ENCODE measurements at regions not wholly inside any gene's neighbourhood (a gene's known extent, or its start where the extent isn't known, plus 50 kb on each side); places are given as distances from the start of the nearest gene placed in this dataset.

DNA sequence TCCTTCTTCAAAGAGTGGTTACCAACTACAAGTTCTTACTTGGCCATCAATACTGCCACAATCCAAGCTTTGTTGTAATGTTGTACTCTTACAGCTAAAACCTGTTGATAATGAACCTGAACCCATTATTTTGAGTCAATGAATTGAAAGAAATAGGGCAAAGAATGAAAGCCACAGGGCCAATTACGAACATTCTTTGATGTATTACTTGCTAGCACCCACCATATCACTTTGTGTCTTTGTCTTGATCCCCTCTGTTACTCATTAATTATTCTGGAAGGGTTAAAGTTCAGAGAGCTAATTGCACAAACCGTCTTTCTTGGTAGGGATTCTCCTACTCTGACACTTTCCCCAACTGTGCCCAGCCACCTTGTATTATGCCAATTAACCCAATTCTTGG lies 53.2 kb upstream of the TFEC start:
- no peak for DNase-seq (ENCODE audit: low spot score)

DNA sequence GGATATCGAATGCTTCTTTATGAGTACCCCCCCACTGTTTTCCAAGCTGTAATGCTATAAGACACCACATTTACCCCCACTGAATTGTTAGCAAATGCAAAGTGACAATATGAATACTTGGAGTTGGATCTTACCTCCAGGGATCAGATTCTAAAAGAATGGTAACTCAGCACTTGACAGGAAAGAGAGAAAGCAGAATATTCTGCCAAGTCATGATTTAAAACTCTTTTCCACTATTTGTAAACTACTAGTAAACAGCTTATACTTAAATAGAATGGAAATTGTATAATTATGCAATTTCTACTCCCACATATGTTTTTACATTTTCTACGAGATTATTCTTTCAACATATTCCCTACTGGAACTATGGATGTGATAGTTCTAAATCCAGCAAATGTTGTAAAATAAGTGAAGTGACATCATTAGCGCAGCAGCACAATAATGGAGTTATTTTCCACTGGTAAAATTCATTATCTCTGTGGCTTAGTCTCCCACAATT lies 56.0 kb upstream of the TFEC start:
- no peak for DNase-seq (ENCODE audit: low spot score)

- no peak for DNase-seq (ENCODE audit: low spot score)
Measured at GRCh38 chr7:116087291-116087690, 56.7 kb upstream of the TFEC start.

- no peak for DNase-seq (ENCODE audit: low spot score)
Measured at GRCh38 chr7:116087984-116088383, 57.4 kb upstream of the TFEC start.

DNA sequence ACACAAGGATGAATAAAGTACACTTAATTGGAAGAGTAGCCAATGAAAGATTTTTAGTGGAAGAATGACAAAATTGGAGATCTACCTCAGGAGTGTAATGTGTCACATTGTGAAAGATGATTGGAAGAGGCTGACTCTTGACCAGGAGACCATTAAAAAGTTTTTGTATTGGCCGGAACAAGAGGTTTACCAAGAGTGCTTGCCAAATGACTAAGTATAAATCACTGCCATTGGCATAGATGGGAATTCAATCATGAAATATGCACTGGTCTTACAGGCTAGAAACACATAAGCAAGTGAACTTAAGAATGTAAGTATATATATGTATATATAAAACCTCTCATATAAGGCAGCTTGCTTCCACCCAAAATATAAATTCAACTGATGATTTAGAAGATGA lies 58.7 kb upstream of the TFEC start:
- no peak for DNase-seq (ENCODE audit: low spot score)

GRCh38 chr7:116093516-116094301 lies 63.1 kb upstream of the TFEC start:
- no peak for DNase-seq (ENCODE audit: low spot score)

- no peak for DNase-seq (ENCODE audit: low spot score)
Measured at GRCh38 chr7:116095396-116095795, 64.8 kb upstream of the TFEC start.

GRCh38 chr7:116097365-116098009 lies 66.9 kb upstream of the TFEC start:
- no peak for DNase-seq (ENCODE audit: low spot score)

- DNase-seq (ENCODE audit: low spot score) = no peak
Measured at GRCh38 chr7:116098175-116098574, 67.6 kb upstream of the TFEC start.

DNA sequence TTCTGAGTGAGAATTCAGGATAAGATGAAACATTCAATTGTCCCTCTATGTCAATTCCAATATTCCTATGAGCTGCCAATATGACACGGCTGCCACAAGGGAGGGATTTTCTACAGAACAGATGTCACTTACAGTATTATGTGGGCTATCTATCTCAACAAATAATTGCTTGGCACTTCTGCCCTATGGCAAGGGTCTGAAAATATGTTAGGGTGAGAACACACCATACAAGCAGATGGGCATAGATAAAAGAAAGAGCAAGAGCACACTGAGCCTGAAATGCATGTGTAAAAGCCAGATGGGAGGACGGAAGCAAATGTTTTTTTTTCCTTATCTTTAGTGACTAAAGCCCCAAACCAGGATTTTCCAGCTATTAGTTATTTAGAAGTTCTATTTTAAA lies 70.1 kb upstream of the TFEC start:
- DNase-seq (ENCODE audit: low spot score) = no peak

GRCh38 chr7:116101704-116102103 lies 71.1 kb upstream of the TFEC start:
- no peak for DNase-seq (ENCODE audit: low spot score)

DNA sequence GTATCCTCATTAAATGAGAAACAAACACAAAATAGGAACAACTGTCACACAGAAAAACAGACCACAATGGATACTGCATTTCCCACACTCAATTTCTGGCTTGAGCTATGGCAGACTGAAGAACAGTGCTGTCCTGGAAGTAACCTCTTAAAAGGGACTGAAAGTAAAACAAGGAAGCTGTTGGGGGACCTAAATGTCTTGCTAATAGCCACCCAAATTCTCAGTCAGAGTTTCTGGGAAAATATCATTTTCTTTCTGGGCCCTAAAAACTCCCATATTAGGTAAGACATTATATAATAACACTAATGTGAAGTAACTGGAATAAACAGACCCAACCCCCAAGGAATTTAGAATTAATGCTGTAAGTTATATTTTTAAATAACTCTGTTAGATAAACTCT lies 80.9 kb upstream of the TFEC start:
- DNase-seq (ENCODE audit: low spot score) = no peak

DNA sequence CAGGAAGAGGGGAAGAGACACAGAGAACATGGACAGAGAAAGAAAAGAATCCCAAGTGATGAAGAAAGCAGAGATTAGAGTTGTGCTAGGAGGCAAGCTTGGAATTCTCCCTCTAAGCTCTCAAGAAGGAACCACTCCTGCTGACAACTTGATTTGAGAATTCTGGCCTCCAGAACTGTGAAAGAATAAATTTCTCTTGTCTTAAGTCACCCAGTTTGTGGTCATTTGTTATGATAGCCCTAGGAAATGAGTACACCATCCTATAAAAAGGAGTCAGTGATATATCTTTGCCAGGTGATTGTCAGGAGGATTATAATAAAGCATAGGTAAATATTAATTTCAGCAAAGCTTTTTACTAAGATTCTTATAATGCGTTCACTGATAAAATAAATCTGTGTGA lies 82.7 kb upstream of the TFEC start:
- DNase-seq (ENCODE audit: low spot score) = no peak

DNA sequence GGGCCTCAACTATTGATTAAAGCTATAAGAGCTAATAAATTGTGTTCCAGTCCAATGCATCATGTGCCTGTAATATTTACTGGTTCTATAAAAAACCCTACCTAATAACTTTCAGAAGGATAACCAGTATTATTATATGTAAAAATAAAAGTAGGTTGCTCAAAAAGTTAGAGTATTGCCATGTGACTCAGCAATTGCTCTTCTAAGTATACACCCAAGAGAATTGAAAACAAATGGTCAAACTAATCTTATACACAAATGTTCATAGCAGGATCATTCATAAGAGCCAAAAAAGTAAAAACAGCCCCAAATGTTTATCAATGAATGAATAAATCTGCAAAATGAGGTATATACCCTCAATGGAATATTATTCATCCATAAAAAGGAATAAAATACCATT lies 89.5 kb upstream of the TES start:
- DNase-seq (ENCODE audit: low spot score) = no peak

DNA sequence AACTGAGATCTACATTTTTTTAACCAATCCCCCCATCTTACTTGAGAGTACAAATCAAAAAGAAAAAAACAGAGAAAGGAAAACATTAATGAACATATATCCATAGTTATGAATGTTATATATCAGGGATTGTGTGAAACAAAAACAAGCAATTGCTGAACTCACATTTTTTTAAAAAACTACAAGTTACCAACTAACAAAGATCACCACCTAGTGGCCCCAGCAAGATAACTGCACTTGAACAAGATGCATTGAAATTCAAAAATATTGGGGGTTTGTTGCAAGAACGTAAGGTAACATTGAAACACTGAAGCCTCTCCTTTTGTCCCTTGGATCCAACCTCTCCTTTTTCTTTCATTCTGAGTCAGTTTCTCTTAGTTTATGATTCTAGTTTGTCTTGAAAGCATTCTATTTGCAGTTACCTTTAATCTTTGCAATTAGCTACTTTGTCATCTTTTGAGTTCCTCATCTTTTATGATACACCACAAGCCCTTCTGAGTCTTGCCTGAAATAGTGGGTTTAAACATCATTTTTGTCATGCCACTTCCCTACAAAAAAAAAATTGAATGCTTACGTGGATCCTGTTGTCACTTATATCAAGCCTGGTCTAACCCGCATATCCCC lies 87.3 kb upstream of the TES start:
- peak; percentile 30 for DNase-seq (ENCODE audit: low spot score)

DNA sequence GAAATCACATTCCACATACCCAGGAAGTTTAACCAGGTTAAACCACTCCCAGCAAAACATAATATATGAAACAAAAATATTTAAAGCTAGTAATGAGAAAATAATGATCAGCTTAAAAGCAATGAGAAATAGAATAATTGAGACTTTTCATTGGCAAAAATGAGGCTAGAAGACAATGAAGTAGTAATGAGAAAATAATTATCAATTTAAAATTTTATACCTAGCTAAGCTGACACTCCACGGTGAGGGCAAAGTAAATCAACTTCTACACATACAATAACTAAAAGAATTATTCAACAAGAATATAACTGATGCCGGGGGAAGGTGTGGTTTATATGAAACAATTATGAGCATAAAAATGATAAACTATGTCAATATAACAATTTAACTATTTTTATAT lies 82.2 kb upstream of the TES start:
- no peak for DNase-seq (ENCODE audit: low spot score)

- no peak for DNase-seq (ENCODE audit: low spot score)
Measured at GRCh38 chr7:116135306-116135705, 75.0 kb upstream of the TES start.

DNA sequence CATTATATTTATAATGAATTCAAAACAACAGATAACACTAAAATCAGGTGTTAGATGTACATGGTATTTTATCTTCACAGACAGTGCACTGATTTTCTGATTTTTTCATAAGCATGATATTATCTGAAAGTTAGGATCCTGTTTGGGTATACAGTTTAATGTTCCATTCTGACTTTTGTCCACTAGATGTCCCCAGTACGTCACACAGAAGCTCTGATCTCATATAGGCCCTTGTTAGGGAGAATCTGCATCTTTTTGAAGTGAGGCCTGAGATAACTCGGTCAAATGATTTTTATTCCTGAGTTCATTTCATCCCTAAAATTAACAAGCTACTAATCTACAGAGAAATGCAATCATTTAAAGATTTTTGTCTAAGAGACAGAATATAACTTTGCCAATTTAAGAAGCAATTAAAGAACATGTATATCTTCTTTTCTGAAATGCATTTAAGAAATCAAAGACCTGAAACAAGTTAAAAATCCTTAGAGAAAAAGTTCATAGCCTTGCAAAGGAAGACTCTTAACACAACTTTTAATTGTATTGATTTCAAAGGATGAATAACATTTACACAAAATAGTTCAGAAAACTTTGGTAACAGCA lies 72.0 kb upstream of the TES start:
- DNase-seq (ENCODE audit: low spot score) = peak; percentile 45

GRCh38 chr7:116139007-116139406 lies 71.3 kb upstream of the TES start:
- no peak for DNase-seq (ENCODE audit: low spot score)

- no peak for DNase-seq (ENCODE audit: low spot score)
Measured at GRCh38 chr7:116139807-116140206, 70.5 kb upstream of the TES start.

DNA sequence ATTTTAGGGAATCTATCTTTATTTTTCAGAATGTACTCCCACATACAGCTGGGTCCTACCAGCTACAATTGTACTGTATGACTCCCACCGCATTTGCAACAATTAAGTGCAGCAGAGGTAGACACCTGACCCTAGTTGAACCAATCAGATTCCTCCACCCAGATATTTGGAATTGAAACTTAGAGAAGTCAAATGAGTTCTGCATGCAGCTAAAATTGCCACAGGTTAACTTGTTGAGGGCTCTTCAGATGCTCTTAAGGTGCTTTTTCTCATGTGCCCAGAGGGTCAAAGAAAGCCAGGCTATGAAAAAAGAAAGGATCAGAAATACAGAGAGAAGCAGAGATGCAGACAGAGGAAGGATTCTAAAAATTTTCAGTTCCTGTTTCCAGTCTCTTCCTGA lies 68.0 kb upstream of the TES start:
- no peak for DNase-seq (ENCODE audit: low spot score)

DNA sequence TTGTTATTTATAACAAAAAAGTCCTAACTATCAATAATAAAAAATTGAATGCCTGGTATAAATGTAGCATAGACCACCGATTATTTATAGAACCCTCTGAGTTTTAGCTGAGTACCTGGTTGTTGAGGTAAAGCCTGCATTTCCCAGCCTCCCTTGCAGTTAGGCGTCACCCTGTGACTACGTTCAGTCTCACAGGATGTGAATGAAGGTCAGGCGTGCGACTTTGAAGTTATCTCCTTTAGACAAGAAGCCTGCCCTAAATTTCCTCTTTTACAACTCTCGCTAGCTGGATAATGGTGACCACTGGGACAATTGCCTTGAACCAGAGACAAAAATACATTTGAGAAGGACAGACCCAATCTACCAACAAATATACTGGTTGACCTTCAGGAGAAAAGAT lies 67.5 kb upstream of the TES start:
- no peak for DNase-seq (ENCODE audit: low spot score)
